ENCODE measurements at regions not wholly inside any gene's neighbourhood (a gene's known extent, or its start where the extent isn't known, plus 50 kb on each side); places are given as distances from the start of the nearest gene placed in this dataset.

DNA sequence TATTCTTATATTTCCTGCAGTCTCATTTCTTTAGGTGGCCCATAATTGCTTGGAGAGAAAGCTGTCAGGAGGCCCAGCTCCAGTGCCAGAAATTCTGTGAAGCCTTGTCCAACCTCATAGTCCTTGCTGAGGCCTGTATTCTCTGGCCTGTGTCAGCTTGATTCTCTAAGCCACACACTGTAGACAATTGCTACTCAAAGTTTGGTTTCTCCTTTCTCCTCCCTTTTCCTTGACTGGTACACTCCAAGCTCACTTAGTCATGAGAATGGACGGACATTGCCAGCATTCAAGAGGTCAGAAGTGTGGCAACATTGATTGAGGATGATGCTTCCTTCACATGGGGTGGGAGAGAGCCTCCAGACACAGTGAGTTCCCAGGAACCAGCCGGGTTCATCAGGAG, 71.3 kb upstream of the CXCL14 start:
- no peak for TF ChIP-seq POLR2AphosphoS5 (IDR thresholded peaks at IDR 0.05; ENCODE audit: low read depth, low read length)
- TF ChIP-seq, protein P1, sequence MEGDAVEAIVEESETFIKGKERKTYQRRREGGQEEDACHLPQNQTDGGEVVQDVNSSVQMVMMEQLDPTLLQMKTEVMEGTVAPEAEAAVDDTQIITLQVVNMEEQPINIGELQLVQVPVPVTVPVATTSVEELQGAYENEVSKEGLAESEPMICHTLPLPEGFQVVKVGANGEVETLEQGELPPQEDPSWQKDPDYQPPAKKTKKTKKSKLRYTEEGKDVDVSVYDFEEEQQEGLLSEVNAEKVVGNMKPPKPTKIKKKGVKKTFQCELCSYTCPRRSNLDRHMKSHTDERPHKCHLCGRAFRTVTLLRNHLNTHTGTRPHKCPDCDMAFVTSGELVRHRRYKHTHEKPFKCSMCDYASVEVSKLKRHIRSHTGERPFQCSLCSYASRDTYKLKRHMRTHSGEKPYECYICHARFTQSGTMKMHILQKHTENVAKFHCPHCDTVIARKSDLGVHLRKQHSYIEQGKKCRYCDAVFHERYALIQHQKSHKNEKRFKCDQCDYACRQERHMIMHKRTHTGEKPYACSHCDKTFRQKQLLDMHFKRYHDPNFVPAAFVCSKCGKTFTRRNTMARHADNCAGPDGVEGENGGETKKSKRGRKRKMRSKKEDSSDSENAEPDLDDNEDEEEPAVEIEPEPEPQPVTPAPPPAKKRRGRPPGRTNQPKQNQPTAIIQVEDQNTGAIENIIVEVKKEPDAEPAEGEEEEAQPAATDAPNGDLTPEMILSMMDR (IDR thresholded peaks at IDR 0.05) = no peak

Data from Panc1 (cell line).